DMS79 treated with DMSO at 0.1 percent for 48 hours (cell line): ENCODE measurements at regions not wholly inside any gene's neighbourhood (a gene's known extent, or its start where the extent isn't known, plus 50 kb on each side); places are given as distances from the start of the nearest gene placed in this dataset.
A peak's percentile ranks its signal among the peaks of the same experiment; 100 is the strongest.

Source experiments
- DNase-seq: peaks from one replicate; lab custom pipeline; 2025; lab: John Stamatoyannopoulos, UW

DNA sequence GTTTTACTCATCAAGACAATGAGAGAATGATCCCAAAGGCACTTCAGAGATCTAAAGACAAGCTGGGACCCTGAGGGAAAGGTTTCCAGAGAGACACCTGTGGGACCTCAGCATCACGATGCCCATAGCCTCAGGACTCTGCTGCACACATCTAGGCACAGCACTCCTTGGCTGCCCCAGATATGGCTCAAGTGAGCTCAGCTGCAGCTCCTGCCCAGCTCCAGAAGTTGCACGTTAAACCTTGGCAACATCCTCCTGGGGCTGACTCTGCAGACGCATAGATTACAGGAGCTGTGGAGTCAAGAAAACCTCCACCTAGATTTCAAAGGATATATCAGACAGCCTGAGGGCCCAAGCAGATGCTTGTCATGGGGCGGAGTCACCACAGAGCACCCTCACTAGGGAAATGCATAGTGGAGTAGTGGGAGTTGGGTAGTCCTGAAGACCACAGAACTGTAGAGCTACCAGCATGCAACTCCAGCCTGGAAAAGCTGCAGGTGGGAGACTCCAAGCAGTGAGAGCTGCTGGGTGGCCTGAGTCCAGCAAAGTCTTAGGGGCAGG lies 582.0 kb downstream of the CDH11 start:
- DNase-seq = no peak

GRCh38 chr16:64534180-64534780 lies 587.6 kb downstream of the CDH11 start:
- DNase-seq = no peak

- DNase-seq = no peak
Measured at GRCh38 chr16:64532691-64533090, 589.2 kb downstream of the CDH11 start.

GRCh38 chr16:64532117-64532516 lies 589.7 kb downstream of the CDH11 start:
- DNase-seq = no peak

- no peak for DNase-seq
Measured at GRCh38 chr16:64531401-64531800, 590.5 kb downstream of the CDH11 start.

DNA sequence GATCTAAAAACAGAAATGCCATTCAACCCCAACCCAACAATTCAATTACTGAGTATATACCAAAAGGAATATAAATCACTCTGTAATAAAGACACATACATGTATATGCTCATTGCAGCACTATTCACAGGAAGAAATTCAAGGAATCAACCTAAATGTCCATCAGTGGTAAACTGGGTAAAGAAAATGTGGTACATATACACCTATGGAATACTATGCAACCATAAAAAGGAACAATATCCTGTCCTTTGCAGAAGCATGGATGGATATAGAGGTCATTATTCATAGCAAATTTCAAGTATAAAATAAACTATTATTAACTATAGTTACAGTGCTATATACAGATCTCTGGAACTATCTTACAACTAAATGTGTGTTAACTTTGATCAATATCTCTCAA lies 599.3 kb downstream of the CDH11 start:
- no peak for DNase-seq

- DNase-seq = no peak
Measured at GRCh38 chr16:64513871-64514270, 608.0 kb downstream of the CDH11 start.

DNA sequence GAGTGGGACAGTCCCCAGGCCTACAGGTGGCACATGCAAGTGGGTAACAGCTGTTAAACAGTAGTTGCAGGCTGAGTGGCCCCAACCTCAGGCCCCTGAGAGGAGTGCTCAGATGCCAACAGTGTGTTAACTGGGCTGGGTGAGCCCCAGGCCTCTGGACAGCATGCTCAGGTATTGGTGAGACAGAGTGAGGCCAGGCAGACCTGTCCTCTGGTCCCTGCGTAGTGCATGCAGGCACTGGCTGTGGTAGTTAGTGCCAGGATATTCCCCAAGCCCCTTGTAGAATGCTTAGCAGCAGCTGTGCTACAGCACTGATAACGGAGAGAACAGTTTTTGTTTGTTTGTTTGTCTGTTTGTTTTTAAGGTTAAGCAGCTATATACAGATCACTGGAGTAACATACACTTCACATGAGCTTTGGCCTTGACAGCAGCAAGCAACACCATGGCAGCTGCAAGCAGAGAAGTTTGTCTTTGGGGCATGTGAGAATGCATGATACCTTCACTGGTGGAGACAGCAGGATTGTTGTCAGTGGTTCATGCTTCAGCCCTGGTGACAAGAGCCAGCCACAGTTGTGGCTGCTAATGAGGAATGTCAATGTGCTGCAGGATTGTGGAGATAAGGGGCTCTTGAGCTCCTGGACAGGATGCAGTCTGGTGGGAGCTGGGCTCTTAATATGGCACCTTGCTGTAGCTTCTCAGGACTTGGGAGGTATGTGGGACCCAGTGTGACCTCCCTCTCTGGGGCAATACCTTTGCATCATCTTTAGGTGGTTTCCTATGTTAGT lies 614.4 kb downstream of the CDH11 start:
- DNase-seq = no peak

DNA sequence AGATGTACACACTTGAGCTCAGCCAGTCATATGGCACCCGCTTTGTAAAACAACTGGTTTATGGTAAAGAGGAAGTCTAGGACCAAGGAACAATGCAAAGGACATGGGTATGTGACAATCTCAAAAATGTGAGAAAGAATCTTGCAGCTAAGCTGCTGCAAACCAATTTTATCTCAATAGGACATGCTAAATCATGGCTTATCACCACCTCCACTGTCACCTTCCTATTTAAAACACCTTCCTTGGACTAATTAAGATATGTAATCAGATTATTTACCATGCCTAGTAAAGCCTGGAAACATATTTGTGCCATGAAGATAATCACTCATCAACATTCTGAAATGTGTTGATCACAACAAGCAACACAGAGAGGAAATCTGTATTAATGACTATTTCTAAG lies 622.7 kb downstream of the CDH11 start:
- DNase-seq = no peak

DNA sequence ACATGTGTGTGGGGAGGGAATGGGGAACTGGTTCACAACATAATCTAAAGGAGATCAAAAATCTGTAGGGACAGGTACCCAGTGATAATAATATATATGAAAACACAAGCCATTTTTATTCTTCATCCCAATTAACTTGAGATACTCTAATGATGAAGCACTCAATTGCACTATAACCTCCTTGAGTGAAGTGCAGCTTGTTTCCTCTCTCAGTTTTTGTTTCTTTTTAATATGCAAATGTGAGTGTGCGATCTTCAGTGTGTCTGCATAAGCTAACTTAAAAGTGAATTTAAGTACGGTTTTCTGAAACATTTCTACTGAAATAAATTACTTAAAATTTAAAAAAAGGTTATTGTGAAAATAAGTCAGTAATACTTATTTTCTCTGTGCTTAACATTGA lies 623.5 kb downstream of the CDH11 start:
- no peak for DNase-seq

- no peak for DNase-seq
Measured at GRCh38 chr16:64493709-64494108, 628.2 kb downstream of the CDH11 start.

DNA sequence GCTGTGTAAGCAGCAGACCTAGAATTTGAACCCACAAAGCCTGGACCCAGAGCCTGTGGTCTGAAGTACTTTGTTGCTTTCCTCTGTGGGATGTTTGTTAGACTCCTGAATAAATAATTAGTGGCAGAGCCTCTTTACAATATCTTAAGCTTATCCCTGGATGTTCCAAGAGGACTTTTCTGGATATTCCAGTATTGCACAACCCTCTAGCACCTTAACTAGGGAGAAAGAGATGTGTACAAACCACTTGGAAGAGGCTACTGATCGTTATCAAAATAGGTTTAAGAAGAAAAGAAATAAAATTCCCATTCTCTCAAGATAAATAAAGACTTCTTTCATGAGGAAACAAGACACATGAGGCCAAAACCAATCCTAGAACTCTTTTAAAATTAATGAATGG lies 632.4 kb downstream of the CDH11 start:
- DNase-seq = no peak

DNA sequence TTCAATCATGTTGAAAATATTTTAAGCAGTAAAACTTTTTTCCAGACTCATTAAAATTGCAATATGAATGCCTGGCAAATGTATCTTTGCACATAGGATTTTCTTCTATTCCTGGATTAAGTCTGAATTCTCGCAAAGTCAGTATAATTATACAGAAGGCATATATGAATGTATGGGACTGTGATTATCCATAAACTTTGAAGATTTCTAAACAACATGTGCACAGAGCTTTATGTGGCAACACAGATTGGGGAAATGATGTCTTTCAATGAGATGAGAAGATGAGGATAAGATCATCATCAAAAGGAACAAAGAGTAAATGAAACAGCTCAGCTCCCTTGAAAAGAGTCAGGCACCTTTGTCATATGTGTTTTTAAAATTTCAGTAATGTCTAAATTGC lies 635.3 kb downstream of the CDH11 start:
- no peak for DNase-seq

- DNase-seq = no peak
Measured at GRCh38 chr16:64481497-64481896, 640.4 kb downstream of the CDH11 start.

GRCh38 chr16:64478252-64478906 lies 643.5 kb downstream of the CDH11 start:
- peak; percentile 68 for DNase-seq

- no peak for DNase-seq
Measured at GRCh38 chr16:64475627-64476351, 646.1 kb downstream of the CDH11 start.

DNA sequence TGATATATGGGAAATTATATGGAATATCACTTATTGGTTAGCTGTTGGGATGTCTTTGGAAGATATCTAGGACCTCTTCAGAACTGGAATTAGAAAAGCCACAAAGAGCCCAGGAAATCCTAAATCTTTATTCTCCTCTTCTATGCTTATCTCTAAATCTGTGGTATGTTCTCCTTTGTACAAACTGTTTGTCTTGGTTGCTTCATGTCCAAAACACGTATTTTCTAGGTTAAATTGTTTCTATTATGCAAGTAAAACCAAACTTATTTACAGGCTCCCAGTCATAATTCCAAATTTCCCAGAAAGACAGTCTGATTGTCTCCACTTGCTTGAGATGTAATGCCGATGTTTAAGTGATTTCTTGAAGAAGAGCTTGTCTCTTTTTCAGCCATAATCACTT lies 650.9 kb downstream of the CDH11 start:
- no peak for DNase-seq

DNA sequence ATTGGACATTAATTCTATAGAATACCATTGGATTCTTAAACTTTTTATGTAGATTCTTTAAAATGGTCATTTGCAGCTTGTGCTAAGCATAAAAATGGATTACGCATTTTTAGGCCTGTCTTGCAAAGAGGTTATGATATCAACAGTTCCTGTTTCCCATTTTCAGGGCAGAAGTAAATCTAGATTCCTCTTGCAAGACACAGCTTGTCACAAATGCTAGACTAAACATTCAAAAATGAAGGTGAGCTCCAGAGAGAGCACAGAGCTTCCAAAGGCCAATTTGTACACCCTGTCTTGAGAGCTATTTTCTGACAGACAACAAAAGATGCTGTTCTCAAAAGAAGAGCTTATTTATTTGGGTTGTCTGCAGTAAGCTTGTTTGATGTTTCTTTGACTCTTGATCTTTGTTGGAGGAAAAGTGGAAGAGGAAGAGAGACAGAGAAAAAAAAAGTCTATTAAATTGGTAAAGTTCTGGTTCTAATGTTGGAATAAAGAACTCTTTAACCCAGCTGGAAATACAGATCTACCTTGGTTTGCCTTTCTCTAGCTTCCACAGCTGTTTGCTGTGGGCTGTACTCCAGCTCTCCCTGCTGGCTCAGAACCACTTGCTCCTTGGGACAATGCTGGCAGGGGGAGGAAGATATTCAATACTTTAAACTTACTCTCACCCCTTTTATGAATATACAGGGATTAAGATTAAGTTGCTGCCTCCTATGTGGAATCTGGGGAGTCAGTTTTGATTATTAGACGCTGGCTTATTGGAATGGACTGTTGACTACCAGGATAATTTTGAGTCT lies 651.8 kb downstream of the CDH11 start:
- no peak for DNase-seq

- DNase-seq = no peak
Measured at GRCh38 chr16:64469351-64469750, 652.5 kb downstream of the CDH11 start.

DNA sequence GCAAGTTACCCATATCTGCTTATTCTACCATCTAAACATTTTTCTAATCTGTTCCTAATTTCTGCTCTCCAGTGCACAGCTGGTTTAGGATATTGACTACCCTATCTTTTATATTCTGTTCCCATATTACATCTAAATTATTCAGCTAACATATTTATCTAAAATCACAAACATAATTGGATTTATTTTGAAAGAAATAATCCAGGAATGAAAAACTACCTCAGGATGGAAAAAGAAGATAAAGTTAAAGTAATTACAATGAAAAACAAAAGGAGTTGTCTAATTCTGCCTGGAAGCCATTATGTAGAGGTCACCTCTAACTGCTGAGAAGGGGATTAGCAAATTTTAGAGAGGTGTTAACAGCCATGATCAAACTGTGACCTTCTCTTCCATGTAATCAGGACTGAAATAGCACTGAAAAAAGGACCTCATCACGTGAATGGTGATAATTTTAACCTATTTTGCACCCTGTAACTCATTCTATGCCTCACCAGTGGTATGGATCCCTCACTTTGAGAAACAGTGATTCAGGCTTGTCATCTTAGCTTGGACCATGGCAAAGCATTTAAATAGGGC lies 653.3 kb downstream of the CDH11 start:
- DNase-seq = no peak

DNA sequence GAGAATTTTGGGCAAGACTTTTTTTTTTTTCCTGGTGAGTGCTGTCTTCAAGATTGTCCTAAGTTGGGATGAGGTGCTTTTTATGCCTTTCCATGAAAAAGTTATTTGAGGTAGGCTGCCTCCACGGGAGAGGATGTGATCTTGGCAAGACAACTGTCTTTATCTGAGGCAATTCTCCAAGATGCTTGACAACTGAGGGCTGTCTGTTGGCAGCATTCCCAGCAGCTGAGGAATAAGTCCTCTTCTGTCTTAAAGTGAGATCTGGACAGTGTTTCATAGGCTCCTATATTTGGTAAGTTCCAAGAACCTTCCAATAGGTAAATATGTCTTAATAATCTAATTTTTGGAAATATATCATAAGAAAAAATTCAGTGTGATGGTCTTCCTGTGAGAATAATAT lies 662.0 kb downstream of the CDH11 start:
- no peak for DNase-seq
